NCI-H2107 (cell line): ENCODE measurements at regions not wholly inside any gene's neighbourhood (a gene's known extent, or its start where the extent isn't known, plus 50 kb on each side); places are given as distances from the start of the nearest gene placed in this dataset.
"Not testable (repeated sequence)": the region's sequence is repeated elsewhere in the genome, so short reads cannot be mapped to it uniquely, and the experiment has no call there.

Experiments used
- DNase-seq: peaks from one replicate; lab custom pipeline; 2025; lab: John Stamatoyannopoulos, UW

GRCh38 chr14:101247842-101248725 is 313.2 kb upstream of the DIO3 start:
- DNase-seq = no peak

GRCh38 chr14:101248840-101249675 is 312.2 kb upstream of the DIO3 start:
- no peak for DNase-seq

- no peak for DNase-seq
These were observed 311.6 kb upstream of the DIO3 start for GRCh38 chr14:101249676-101250036.

GRCh38 chr14:101250336-101250947 is 310.9 kb upstream of the DIO3 start:
- no peak for DNase-seq

- DNase-seq = no peak
These were observed 310.1 kb upstream of the DIO3 start for GRCh38 chr14:101250948-101251811.

- DNase-seq = no peak
These were observed 309.4 kb upstream of the DIO3 start for GRCh38 chr14:101251812-101252442.

GRCh38 chr14:101252443-101253214 is 308.7 kb upstream of the DIO3 start:
- no peak for DNase-seq

- DNase-seq = no peak
These were observed 307.3 kb upstream of the DIO3 start for GRCh38 chr14:101253948-101254347.

- no peak for DNase-seq
These were observed 306.2 kb upstream of the DIO3 start for GRCh38 chr14:101254805-101255764.

- DNase-seq = no peak
These were observed 305.6 kb upstream of the DIO3 start for GRCh38 chr14:101255765-101256125.

GRCh38 chr14:101256266-101256665 is 305.0 kb upstream of the DIO3 start:
- no peak for DNase-seq

GRCh38 chr14:101257551-101257950 is 303.7 kb upstream of the DIO3 start:
- DNase-seq = no peak

GRCh38 chr14:101259748-101260147 is 301.5 kb upstream of the DIO3 start:
- DNase-seq = no peak

- not testable (repeated sequence) for DNase-seq
These were observed 294.9 kb upstream of the DIO3 start for GRCh38 chr14:101266441-101266840.

GRCh38 chr14:101273091-101273490 is 288.2 kb upstream of the DIO3 start:
- DNase-seq = no peak

GRCh38 chr14:101276309-101277091 is 284.8 kb upstream of the DIO3 start:
- no peak for DNase-seq

- no peak for DNase-seq
These were observed 278.9 kb upstream of the DIO3 start for GRCh38 chr14:101282418-101282817.

GRCh38 chr14:101284711-101285110 is 276.6 kb upstream of the DIO3 start:
- no peak for DNase-seq
